GM19238 (cell line): ENCODE measurements at regions not wholly inside any gene's neighbourhood (a gene's known extent, or its start where the extent isn't known, plus 50 kb on each side); places are given as distances from the start of the nearest gene placed in this dataset.

Experiments used
- DNase-seq: peaks from one replicate; pipeline ENCODE4 v3.0.0; 2011; ENCODE audit warnings: low spot score; ENCODE audit not compliant: insufficient read length

GRCh38 chr4:180766045-180766444 lies 1477.2 kb upstream of the TENM3 start:
- DNase-seq = no peak

- no peak for DNase-seq
Measured at GRCh38 chr4:180766944-180767729, 1476.1 kb upstream of the TENM3 start.

- no peak for DNase-seq
Measured at GRCh38 chr4:180768610-180769009, 1474.6 kb upstream of the TENM3 start.

GRCh38 chr4:180769791-180770190 lies 1473.4 kb upstream of the TENM3 start:
- no peak for DNase-seq

GRCh38 chr4:180770265-180770664 lies 1472.9 kb upstream of the TENM3 start:
- no peak for DNase-seq

GRCh38 chr4:180784940-180785339 lies 1458.3 kb upstream of the TENM3 start:
- no peak for DNase-seq

- no peak for DNase-seq
Measured at GRCh38 chr4:180788729-180789128, 1454.5 kb upstream of the TENM3 start.

GRCh38 chr4:180789929-180790328 lies 1453.3 kb upstream of the TENM3 start:
- no peak for DNase-seq

GRCh38 chr4:180790471-180790870 lies 1452.7 kb upstream of the TENM3 start:
- DNase-seq = no peak

- DNase-seq = no peak
Measured at GRCh38 chr4:180792541-180792940, 1450.7 kb upstream of the TENM3 start.

GRCh38 chr4:180794333-180794732 lies 1448.9 kb upstream of the TENM3 start:
- DNase-seq = no peak

- no peak for DNase-seq
Measured at GRCh38 chr4:180798036-180798577, 1445.1 kb upstream of the TENM3 start.

- DNase-seq = no peak
Measured at GRCh38 chr4:180799798-180800197, 1443.4 kb upstream of the TENM3 start.

- no peak for DNase-seq
Measured at GRCh38 chr4:180805101-180805500, 1438.1 kb upstream of the TENM3 start.

- no peak for DNase-seq
Measured at GRCh38 chr4:180808862-180809261, 1434.3 kb upstream of the TENM3 start.

GRCh38 chr4:180809439-180809838 lies 1433.8 kb upstream of the TENM3 start:
- no peak for DNase-seq

- DNase-seq = no peak
Measured at GRCh38 chr4:180810581-180810980, 1432.6 kb upstream of the TENM3 start.

- DNase-seq = no peak
Measured at GRCh38 chr4:180811556-180811955, 1431.6 kb upstream of the TENM3 start.

- no peak for DNase-seq
Measured at GRCh38 chr4:180812783-180813182, 1430.4 kb upstream of the TENM3 start.

- no peak for DNase-seq
Measured at GRCh38 chr4:180814875-180815417, 1428.3 kb upstream of the TENM3 start.

- no peak for DNase-seq
Measured at GRCh38 chr4:180817529-180817928, 1425.7 kb upstream of the TENM3 start.

GRCh38 chr4:180823108-180823507 lies 1420.1 kb upstream of the TENM3 start:
- no peak for DNase-seq
